ENCODE measurements at regions not wholly inside any gene's neighbourhood (a gene's known extent, or its start where the extent isn't known, plus 50 kb on each side); places are given as distances from the start of the nearest gene placed in this dataset.

- no peak for DNase-seq (ENCODE audit: low read depth)
- in situ Hi-C loops (cut with HindIII; ENCODE audit: low pct_unique_long_range_greater_than_20kb, low sequenced_read_pairs): no loop called here
Measured at GRCh38 chr16:51383909-51384308, 232.8 kb upstream of the SALL1 start.

DNA sequence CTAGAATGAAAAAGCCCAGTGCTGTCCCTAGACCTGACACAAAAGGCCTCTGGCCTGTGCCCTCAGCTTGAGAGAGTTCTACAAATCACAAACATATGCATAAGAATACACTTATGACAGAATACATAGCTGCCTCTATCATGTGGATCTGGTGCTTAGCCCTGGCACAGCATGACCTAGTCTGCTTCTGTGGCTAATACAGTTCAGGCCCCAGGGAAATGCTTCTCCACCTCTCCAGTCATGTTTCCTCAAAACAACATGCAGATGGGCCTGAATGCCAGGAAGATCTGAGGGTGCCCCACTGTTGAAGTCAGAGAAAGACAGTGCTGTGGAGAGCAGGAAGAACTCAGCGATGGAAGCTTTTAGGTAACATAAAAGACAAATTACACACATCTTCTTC, 231.9 kb upstream of the SALL1 start:
- in situ Hi-C loops (cut with HindIII; ENCODE audit: low pct_unique_long_range_greater_than_20kb, low sequenced_read_pairs): no loop called here

DNA sequence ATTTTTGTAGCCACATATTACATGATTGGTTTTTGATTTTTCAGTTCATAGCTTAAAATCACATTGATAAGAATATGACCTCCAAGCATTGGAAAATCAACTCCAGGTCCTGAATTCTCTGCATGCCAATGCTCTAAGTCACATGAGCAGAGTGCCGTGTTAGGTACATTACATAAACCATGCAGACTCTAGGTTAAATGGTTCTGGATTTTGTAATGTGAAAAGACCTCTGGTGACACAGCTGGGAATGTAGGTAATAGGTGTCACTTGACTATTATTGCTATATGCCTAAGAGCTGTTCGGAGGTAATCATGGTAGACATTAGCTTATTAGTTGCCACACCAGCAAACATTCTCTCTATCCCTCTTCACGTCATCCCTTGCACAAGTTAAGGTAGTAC, 231.1 kb upstream of the SALL1 start:
- no peak for DNase-seq (ENCODE audit: low read depth)
- in situ Hi-C loops (cut with HindIII; ENCODE audit: low pct_unique_long_range_greater_than_20kb, low sequenced_read_pairs): no loop called here

More for the DNA sequence above, 231.9 kb upstream of the SALL1 start:
- no peak for DNase-seq (ENCODE audit: low read depth)

DNA sequence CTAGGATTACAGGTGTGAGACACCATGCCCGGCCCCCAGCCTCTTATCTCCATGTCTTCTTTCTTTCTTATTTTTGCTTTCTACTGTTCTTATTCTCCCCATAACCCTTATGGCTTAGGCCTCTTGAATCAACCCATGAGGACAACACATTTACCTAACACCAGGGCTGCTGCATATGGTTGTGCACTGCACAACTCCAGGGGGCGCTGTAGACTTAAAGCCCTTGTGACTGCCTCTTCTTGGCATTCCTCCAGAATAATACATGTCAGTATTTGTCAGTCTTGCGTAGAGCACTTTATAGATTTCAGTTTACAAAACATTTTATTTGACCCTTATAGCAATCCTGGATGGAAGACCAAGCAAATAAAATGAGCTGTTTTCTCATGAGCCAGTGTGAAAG, 225.0 kb upstream of the SALL1 start:
- DNase-seq (ENCODE audit: low read depth): no peak

DNA sequence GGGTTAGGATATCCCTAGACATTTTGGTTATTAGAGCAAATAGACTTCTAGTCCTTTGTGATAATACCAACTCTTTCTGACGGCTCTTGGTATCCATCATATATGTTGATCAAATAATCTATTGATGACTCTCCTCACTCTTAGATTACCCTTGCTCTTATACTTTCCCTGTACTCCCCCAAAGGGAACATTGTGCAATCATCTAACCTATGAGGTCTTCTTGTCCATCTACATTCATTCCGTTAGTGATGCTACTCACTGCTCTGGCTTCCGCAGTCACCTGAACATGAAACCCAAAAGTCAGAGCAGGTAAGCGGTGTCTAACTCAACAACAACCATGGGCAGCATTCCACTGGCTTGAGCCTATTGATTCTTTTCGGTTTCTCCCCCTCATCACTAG, 223.7 kb upstream of the SALL1 start:
- in situ Hi-C loops (cut with HindIII; ENCODE audit: low pct_unique_long_range_greater_than_20kb, low sequenced_read_pairs): no loop called here
- no peak for DNase-seq (ENCODE audit: low read depth)

More for the DNA sequence above, 225.0 kb upstream of the SALL1 start:
- in situ Hi-C loops (cut with HindIII; ENCODE audit: low pct_unique_long_range_greater_than_20kb, low sequenced_read_pairs): no loop called here

DNA sequence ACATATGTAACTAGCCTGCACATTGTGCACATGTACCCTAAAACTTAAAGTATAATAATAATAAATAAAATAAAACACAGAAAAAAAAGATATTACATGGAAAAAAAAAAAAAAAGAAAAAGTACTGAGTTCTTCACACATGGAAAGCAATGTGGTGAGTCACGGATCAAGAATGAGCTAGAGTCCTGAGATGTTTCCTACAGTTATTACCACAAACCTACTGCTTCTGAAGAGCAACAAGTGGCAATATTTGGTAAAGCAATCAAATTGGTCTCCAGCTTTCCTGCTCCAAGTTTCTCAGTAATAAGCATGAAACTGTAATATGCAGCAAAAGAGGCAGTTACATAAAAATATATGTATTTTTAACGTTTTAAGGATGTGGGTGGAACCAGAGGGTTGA, 223.3 kb upstream of the SALL1 start:
- in situ Hi-C loops (cut with HindIII; ENCODE audit: low pct_unique_long_range_greater_than_20kb, low sequenced_read_pairs): no loop called here
- peak; percentile 22 for DNase-seq (ENCODE audit: low read depth)

DNA sequence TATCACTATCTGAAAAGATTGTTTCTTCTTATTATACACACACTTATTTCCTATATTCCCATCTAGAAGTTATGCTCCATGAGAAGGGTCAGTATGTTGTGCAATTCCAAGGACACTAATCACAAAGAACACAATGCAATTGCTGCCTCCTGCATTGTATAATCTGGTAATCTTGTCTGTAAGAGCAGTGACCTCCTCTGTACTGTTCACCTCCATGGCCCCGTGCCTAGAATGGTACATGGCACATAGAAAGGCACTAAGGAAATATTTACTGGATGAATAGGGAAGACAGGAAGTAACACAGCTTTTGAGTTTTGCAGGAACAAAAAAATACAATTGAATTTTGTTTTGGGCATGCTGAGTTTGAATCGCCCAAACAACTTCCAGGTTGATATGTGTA, 214.6 kb upstream of the SALL1 start:
- no peak for DNase-seq (ENCODE audit: low read depth)
- in situ Hi-C loops (cut with HindIII; ENCODE audit: low pct_unique_long_range_greater_than_20kb, low sequenced_read_pairs): no loop called here

DNA sequence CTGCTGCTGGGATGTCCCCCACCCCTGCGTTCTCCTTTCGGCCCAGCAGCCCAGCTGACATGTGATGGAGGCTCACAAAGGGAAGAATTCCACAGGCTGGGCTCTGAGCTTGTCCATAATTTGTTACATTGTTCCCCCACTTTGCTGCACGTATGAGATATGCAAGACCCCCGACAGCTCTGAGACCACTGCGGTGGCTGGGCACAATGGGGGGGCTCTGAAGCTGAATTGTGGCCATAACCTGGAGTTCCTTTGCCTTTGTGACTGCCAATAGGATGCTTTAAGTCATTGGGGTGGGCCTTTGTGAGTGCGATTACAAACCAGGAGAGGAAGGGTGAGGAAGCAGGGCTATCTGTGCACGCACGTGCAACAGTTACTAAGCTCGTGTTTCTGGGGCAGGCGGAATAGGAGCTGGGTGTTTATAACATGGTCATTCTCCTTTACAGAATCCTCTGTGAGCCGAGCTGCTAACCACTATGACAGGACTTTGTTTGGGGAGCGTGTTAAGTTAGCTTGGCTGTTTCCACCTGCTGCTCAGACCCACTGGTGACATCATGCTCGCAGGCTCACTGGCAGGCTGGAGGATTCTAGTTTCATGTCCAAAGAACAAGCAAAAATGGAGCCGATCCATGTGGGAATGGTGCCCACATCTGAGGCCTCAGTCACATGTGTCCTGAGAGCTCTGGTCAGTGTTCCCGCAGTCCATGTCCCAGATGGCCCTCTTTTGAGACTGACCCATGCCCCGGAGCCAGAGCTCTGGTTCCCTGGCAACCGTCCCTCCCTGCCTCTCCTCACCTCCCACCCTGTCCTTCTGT, 208.3 kb upstream of the SALL1 start:
- in situ Hi-C loops (cut with HindIII; ENCODE audit: low pct_unique_long_range_greater_than_20kb, low sequenced_read_pairs): no loop called here
- DNase-seq (ENCODE audit: low read depth): no peak

DNA sequence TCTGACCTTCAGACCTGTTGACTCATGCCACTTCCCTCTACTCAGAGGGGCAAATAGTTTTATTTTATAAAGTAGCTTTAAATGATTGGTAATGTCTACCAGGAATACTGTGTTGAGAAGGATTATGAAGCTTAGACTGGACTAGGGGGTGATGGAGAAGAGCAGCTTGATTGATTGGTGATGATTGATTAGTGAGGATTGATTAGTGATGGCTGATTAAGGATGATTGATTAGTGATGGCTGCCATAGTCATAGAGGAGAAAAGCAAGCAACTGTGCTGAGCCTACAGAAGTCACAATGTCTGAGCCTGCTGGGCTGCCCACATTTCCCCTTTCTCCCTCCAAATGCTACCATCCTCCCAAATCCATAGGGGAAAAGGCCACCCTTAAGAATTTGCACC, 206.8 kb upstream of the SALL1 start:
- in situ Hi-C loops (cut with HindIII; ENCODE audit: low pct_unique_long_range_greater_than_20kb, low sequenced_read_pairs): no loop called here
- no peak for DNase-seq (ENCODE audit: low read depth)

GRCh38 chr16:51355875-51356274, 204.8 kb upstream of the SALL1 start:
- in situ Hi-C loops (cut with HindIII; ENCODE audit: low pct_unique_long_range_greater_than_20kb, low sequenced_read_pairs): no loop called here
- DNase-seq (ENCODE audit: low read depth): no peak

DNA sequence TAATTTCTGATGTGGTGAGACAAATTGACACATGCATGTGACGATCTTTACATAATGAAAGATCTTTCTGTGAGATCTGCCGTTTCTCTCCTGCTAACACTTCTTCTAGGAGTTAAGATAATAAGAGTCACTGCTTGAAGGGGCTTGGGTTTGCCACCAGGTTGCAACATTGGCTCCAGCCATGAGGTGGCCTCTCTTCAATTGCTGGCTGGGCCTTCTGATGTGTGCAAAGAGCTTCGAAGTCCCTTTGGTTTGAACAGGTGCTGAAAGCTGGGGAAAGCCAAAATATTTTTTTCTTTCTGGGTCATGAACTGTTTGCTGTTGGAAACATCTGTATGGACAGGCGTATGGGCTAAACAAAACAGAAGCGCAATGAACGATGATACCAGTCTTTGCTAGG, 204.1 kb upstream of the SALL1 start:
- in situ Hi-C loops (cut with HindIII; ENCODE audit: low pct_unique_long_range_greater_than_20kb, low sequenced_read_pairs): no loop called here

DNA sequence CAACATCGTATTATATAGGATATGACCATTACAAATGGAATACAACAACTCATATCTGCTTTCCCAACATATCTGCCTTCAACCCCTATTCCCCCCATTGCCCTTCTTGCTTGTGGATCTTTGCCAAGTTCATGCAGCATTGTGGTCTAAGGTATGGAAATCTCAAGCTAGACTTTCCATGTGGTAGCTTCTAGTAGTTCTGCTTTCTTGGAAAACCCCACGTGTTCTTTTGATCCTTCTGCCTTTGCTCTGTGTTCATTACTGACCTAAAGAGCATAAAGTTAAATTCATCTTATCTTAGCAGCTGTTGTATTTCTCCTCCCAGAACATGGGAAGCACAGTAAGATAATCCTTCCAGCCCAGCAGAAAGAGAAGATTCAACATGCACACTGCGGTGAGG, 202.0 kb upstream of the SALL1 start:
- DNase-seq (ENCODE audit: low read depth): no peak
- in situ Hi-C loops (cut with HindIII; ENCODE audit: low pct_unique_long_range_greater_than_20kb, low sequenced_read_pairs): no loop called here

More for the DNA sequence above, 204.1 kb upstream of the SALL1 start:
- DNase-seq (ENCODE audit: low read depth): no peak

- DNase-seq (ENCODE audit: low read depth): no peak
- in situ Hi-C loops (cut with HindIII; ENCODE audit: low pct_unique_long_range_greater_than_20kb, low sequenced_read_pairs): no loop called here
Measured at GRCh38 chr16:51349626-51350025, 198.6 kb upstream of the SALL1 start.

DNA sequence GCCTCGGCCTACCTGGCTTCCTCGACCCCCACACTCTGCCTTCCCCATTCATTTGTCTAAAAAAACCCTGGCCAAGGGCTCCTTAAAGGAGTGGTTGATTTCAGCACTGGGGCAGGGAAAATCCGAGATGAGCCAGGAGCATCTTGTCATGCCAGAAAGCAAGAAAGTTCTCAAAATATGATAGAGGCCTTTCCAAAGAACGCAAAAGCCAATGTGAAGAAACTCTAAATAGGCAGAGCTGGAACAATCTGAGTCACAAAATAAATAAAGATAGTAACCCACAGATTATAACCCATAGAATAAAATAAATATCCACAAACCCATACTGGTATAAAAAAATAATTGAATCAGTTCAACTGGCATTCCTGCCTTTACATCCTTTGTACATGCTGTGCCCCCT, 192.3 kb upstream of the SALL1 start:
- in situ Hi-C loops (cut with HindIII; ENCODE audit: low pct_unique_long_range_greater_than_20kb, low sequenced_read_pairs): no loop called here
- DNase-seq (ENCODE audit: low read depth): no peak

DNA sequence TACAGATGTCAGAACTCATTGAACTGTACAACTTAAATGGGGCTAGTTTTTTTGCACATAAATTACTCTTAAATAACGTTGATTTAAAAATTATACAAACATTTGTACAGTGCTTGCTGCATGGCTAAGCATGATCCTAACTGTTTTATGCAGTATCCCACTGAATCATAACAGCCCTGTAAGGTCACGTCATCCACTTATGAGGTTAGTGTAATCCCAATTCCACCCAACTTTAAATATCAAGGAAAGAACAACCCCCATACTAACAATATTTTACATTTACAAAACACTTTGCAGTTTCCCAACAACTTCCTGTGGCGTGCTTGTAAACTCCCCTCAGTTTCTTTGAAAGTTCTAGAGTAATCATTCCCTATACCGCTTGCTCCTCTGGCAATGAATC, 190.1 kb upstream of the SALL1 start:
- in situ Hi-C loops (cut with HindIII; ENCODE audit: low pct_unique_long_range_greater_than_20kb, low sequenced_read_pairs): no loop called here
- DNase-seq (ENCODE audit: low read depth): no peak

GRCh38 chr16:51337662-51338061, 186.6 kb upstream of the SALL1 start:
- DNase-seq (ENCODE audit: low read depth): no peak
- in situ Hi-C loops (cut with HindIII; ENCODE audit: low pct_unique_long_range_greater_than_20kb, low sequenced_read_pairs): no loop called here

DNA sequence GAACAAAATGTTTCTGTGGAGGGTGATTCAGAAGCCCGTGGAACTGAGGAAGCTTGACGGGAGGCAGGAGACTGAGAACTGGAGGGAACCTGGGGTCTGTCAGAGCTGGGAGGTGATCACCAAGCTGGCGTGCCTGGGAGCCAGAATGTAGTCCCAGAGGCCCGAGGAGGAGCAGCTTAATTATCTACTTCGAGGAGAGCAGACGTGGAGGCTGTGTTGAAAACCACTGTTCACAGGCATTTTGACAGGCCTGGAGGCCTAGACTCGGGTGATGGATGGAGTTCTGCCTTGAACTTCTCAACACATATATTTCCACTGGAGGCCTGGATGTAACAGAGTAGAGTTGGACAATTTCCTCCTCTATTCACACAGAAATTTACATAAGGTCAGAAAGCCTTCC, 177.7 kb upstream of the SALL1 start:
- in situ Hi-C loops (cut with HindIII; ENCODE audit: low pct_unique_long_range_greater_than_20kb, low sequenced_read_pairs): no loop called here
- DNase-seq (ENCODE audit: low read depth): no peak

GRCh38 chr16:51327001-51327400, 175.9 kb upstream of the SALL1 start:
- DNase-seq (ENCODE audit: low read depth): no peak

GRCh38 chr16:51326131-51326856, 175.2 kb upstream of the SALL1 start:
- in situ Hi-C loops (cut with HindIII; ENCODE audit: low pct_unique_long_range_greater_than_20kb, low sequenced_read_pairs): no loop called here
- peak; percentile 67 for DNase-seq (ENCODE audit: low read depth)

More at GRCh38 chr16:51327001-51327400, 175.9 kb upstream of the SALL1 start:
- in situ Hi-C loops (cut with HindIII; ENCODE audit: low pct_unique_long_range_greater_than_20kb, low sequenced_read_pairs): no loop called here

- in situ Hi-C loops (cut with HindIII; ENCODE audit: low pct_unique_long_range_greater_than_20kb, low sequenced_read_pairs): no loop called here
- DNase-seq (ENCODE audit: low read depth): peak; percentile 41
Measured at GRCh38 chr16:51321251-51321650, 170.2 kb upstream of the SALL1 start.
